Esophagus squamous epithelium (tissue), 4 donors: ENCODE measurements at regions not wholly inside any gene's neighbourhood (a gene's known extent, or its start where the extent isn't known, plus 50 kb on each side); places are given as distances from the start of the nearest gene placed in this dataset.

Experiments used
- CTCF ChIP-seq, 6 experiments: fragments of 450-650 bp in 4 of 6; fragments of 200-600 bp in 2 of 6; sonication (generic) in 2 of 6; IDR thresholded peaks; one replicate each; pipeline ENCODE4 v1.5.1; 2016 to 2019; ENCODE audit warnings: antibody characterized with exemption in 6 of 6, mild to moderate bottlenecking in 4 of 6, moderate library complexity in 4 of 6
- POLR2A ChIP-seq, 4 donors: fragments of 450-650 bp; IDR thresholded peaks; one replicate each; pipeline ENCODE4 v1.6.1; 2017; ENCODE audit warnings: antibody characterized with exemption in 4 of 4, mild to moderate bottlenecking in 4 of 4, moderate library complexity in 3 of 4

- TF ChIP-seq POLR2A (IDR thresholded peaks at IDR 0.05): no peak
- no peak for TF ChIP-seq CTCF (IDR thresholded peaks at IDR 0.05)
Measured at GRCh38 chr18:71995904-71996465, 548.2 kb downstream of the CBLN2 start.
